GM18858 (cell line): ENCODE measurements at regions not wholly inside any gene's neighbourhood (a gene's known extent, or its start where the extent isn't known, plus 50 kb on each side); places are given as distances from the start of the nearest gene placed in this dataset.

Source experiments
- ATAC-seq: cut with Tn5 transposase; IDR thresholded peaks from one replicate; pipeline ENCODE4 v1.9.1; 2021; ENCODE audit not compliant: unreplicated experiment

- ATAC-seq: no peak
These were observed 207.0 kb downstream of the HNMT start for GRCh38 chr2:138171244-138171643.

- ATAC-seq: no peak
These were observed 210.8 kb downstream of the HNMT start for GRCh38 chr2:138175066-138175465.

DNA sequence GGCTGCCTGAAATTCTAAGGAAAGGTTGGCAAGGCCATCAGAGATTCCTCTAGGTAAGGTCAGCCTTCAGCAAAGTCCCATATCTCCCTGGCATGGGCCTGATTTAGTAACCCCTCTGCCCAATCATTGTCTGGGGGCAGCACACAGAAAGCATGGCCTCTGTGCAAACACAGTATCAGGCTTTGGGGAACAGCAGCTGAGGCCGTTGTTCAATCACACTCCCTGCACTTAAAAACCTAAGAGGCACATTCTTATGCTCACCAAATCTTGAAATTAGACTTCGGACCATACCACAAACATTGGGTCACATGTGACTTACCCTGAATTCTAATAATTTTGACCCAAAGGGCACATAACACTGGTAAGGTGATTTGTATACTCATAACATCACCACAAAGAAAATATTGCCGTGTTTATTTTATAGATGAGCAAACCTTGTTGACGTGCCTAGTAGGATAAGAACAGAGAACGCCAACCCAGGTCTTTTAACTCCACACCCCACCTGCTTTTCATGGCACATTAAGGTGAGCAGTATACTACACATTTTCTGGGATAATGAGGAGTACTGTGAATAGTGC is 212.7 kb downstream of the HNMT start:
- no peak for ATAC-seq

GRCh38 chr2:138177693-138178092 is 213.4 kb downstream of the HNMT start:
- no peak for ATAC-seq

DNA sequence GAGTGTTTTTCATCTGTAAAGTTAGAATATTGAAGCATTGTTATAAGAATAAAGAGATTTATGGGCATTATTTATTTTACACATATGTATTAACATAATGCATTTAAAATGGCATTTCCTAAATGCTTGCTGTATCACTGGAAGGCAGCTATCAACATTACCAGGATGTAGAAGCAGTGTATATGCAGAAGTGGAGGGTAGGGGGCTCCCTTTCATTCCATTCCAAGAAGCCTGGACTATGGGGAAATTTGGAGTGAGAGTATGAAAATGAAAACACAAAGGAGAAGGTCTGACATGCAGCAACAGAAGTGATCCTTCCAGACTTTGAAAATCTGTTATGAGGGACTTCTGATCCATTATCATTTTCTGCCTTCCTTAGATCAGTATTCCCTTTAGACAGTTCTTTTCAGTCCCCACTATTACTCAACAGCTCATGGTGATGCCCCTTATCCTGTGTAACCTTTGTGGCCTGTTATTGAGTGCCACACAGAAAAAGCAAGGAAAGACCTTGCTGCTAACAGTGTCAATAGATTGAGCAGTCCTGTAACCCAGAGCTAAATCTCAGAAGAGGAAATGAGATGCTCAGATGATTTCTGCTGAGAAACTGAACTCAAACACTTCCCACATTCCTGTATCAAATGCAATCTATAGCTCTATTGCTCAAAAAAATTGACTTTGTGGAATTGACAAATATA is 216.6 kb downstream of the HNMT start:
- ATAC-seq: no peak

GRCh38 chr2:138182250-138182936 is 218.1 kb downstream of the HNMT start:
- ATAC-seq: no peak

DNA sequence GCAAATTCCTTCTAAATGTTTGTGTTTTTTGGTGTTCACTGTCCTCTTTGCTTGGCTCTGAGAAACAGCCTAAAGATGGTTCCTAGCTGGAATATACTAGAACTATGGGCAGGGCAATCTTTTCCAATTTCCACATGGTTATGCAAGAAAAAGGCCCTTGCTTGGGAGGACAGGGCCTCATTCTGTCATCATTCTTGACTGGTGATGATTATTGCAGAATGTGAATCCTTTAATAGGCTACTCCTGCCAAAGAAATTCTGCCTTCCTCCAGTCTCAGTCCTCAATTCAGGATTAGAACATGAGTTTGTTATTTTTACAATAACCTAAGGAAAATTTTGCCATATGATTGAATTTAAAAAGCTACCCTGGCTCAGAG is 218.7 kb downstream of the HNMT start:
- no peak for ATAC-seq

GRCh38 chr2:138183705-138184104 is 219.4 kb downstream of the HNMT start:
- ATAC-seq: no peak

DNA sequence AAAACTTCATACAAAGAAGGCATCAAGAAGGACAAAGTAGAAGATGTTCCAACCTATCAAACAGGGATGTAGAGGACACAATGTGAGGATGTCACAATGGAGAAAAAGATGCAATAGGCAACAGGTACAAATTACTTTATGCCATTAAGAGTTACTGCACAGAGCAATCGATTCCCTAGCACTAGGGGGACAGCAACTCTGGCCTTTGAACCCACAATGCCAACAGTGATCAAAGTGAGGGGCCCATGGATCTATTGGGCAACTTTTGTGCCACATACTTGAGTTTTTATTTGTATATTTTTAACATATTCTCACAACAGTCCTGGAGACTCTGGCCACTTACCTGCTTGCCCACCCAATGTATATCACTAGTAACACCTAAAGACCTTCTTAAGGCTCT is 220.2 kb downstream of the HNMT start:
- ATAC-seq: no peak

- no peak for ATAC-seq
These were observed 221.6 kb downstream of the HNMT start for GRCh38 chr2:138185827-138186226.

GRCh38 chr2:138187221-138187620 is 222.9 kb downstream of the HNMT start:
- no peak for ATAC-seq

- no peak for ATAC-seq
These were observed 226.7 kb downstream of the HNMT start for GRCh38 chr2:138190999-138191398.

DNA sequence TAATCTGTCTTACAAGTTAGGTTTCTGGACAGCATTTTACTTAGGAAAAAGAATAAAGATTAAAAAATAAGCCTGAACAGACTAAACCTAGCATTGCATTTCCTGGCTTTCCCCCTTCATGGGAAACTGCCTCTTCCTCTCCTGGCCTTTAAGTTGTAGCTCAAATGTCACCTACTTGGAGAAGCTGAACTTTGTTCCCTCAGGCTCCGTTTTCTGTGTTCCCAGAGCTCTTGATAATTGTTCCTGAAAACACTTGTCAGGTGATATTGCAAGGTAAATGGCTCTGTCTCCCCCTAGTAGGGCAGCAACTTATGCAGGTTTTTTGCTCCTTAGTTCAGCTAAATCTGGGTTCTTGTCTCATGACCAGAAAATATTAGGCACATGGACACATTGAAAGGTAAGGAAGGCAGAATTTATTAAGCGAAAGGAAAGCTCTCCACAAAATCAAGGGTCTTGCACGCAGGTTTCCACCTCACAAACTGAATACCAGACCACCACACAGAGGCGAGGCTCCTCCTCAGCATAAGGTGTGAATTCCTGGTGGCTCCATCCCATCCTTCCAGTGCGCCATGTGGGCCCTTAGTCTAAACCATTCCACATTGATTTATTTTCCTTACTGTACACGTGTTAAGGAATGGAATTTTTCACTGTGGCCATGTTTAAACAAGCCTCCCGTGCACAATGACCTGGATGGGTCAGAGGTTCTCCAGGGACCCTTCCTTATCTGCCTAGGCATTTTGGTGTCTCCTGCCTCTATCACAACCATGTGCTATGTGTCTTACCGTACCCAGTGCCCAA is 229.3 kb downstream of the HNMT start:
- ATAC-seq: no peak

DNA sequence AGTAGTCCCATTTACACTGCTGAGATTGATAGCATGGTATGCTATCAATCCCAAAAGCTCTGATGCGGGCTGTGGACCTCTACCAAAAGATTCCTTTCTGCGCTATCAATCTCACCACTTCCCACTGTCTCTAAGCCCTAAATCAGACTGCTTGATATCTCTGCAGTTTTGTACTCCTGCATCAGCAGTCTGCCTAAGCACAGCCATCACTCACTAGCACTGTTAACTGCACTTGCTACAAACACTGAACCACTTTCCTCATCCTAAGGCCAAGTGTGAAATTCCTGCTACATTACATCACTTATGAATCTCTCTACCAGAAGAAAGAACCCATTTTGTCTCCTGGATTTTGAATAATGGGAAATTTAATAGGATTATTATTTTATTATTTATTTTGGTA is 237.0 kb downstream of the HNMT start:
- ATAC-seq: no peak

GRCh38 chr2:138202762-138203161 is 238.5 kb downstream of the HNMT start:
- no peak for ATAC-seq

GRCh38 chr2:138205281-138205680 is 241.0 kb downstream of the HNMT start:
- no peak for ATAC-seq

DNA sequence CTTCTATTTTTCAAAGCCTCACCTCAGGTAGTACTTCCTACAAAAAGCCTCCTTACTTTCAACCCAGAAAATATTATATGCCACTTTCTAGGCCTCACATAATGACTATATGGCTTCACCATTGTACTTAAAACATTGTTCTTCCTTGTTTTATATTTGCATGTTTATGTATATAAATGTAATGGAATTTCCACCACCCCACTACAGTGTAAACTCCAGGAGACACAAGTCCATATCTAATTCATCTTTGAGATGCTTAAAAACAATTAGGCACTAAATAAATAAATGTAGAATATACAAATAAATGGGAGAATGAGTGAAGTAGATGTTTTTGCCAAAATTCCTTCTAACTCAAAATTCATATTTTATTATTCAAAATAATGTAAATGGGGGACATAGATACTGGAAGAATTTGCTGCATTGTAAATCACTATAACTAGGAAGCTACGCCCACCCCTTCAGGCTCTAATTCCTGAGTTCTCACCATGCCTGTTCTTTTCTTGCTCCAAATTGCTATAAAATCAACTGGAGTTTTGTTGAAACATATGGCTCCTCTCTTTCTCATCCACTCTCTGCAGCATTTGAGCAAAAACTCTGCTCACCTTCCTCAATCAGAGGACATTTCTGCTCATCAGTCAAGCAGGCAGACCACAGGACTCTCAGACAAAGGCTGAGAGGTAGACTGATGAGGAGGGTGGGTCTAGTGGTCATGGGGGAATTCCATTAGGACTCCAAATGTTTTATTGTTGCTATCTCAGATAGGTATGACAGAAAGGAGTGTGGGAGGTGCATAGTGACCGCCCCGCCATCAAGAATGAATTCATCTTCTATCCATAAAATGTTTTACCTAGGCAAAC is 243.0 kb downstream of the HNMT start:
- no peak for ATAC-seq

- ATAC-seq: no peak
These were observed 244.7 kb downstream of the HNMT start for GRCh38 chr2:138209009-138209408.

- ATAC-seq: no peak
These were observed 246.2 kb downstream of the HNMT start for GRCh38 chr2:138210487-138210886.

GRCh38 chr2:138212434-138212833 is 248.2 kb downstream of the HNMT start:
- no peak for ATAC-seq

- ATAC-seq: no peak
These were observed 248.8 kb downstream of the HNMT start for GRCh38 chr2:138213084-138213483.
